H1 (cell line): ENCODE measurements at regions not wholly inside any gene's neighbourhood (a gene's known extent, or its start where the extent isn't known, plus 50 kb on each side); places are given as distances from the start of the nearest gene placed in this dataset.

Experiments used
- CEBPB ChIP-seq: IDR thresholded peaks from 2 replicates; pipeline ENCODE4 v1.6.1; 2012; ENCODE audit warnings: low read depth, low read length
- EP300 ChIP-seq, 2 experiments: IDR thresholded peaks; 1 replicate in 1 of 2; 2 replicates in 1 of 2; pipeline ENCODE4 v1.6.1; 2011 to 2012; ENCODE audit warnings: low read depth in 2 of 2, low read length in 2 of 2, mild to moderate bottlenecking in 2 of 2, borderline replicate concordance in 1 of 2, inconsistent platforms in 1 of 2, moderate library complexity in 1 of 2
- GABPA ChIP-seq: IDR thresholded peaks from 2 replicates; pipeline ENCODE4 v1.6.1; 2011; ENCODE audit warnings: mild to moderate bottlenecking, low read length, moderate library complexity, borderline replicate concordance; ENCODE audit not compliant: insufficient read depth
- POLR2AphosphoS5 ChIP-seq: IDR thresholded peaks from 2 replicates; pipeline ENCODE4 v1.6.1; 2011; ENCODE audit warnings: low read depth, low read length
- TAF1 ChIP-seq: IDR thresholded peaks from 2 replicates; pipeline ENCODE4 v1.6.1; 2011; ENCODE audit warnings: mild to moderate bottlenecking, low read depth, low read length
- TEAD4 ChIP-seq: IDR thresholded peaks from 2 replicates; pipeline ENCODE4 v1.6.1; 2012; ENCODE audit warnings: low read depth, low read length, inconsistent platforms, mixed read lengths
- TF ChIP-seq, protein P1 (sequence below), 3 experiments: IDR thresholded peaks; 1 replicate in 2 of 3; 2 replicates in 1 of 3; pipeline versions ENCODE4 v1.5.1 to v1.6.1; 2011; ENCODE audit warnings: low read length in 3 of 3, mild to moderate bottlenecking in 3 of 3, inconsistent platforms in 2 of 3, low read depth in 1 of 3, moderate library complexity in 1 of 3; ENCODE audit not compliant: insufficient read depth in 1 of 3; ENCODE audit errors: control extremely low read depth in 1 of 3
- TF ChIP-seq, protein P2 (sequence below): IDR thresholded peaks from 2 replicates; pipeline ENCODE4 v1.6.1; 2012; ENCODE audit warnings: low read length, inconsistent platforms

DNA sequence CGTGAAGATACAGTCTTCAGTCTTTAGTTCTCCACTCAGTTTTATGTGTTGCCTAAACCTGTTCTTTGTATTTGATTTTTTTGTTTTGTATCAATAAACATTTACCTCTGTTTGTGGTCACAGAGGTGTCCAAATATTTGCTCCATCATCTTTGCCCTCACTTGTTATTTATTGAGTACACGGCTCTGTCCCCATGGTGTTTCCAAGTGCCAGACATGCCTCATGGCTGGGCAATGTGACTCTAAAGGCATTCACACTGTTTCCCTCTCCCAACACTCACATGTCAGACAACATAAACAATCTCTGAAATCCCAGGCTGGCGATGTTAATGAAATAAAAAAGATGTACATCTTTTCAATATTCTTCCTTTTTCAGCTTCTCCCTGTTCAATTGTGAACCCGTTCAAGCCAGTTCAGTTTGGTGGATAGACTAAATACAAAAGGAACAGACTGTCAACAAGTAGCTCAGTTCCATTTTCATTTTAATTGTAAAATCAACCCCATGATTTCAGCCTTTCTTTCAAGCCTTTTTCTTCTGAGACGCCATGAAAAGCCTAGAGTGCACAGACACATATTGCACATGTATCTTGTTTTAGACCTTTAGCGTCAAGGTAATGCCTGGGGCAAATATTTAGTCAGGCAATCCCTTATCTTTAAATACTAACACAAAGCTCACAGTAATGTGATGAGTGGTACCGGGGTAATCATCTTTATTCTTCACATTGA, 680.7 kb downstream of the GALC start:
- TF ChIP-seq CEBPB (no peak), TEAD4 (no peak), GABPA (no peak), POLR2AphosphoS5 (no peak), EP300 (IDR thresholded peaks at IDR 0.05; ENCODE audit: borderline replicate concordance in 1 of 2, low read depth in 2 of 2, low read length in 2 of 2) (no peak), TAF1 (no peak)
- TF ChIP-seq, protein P1, sequence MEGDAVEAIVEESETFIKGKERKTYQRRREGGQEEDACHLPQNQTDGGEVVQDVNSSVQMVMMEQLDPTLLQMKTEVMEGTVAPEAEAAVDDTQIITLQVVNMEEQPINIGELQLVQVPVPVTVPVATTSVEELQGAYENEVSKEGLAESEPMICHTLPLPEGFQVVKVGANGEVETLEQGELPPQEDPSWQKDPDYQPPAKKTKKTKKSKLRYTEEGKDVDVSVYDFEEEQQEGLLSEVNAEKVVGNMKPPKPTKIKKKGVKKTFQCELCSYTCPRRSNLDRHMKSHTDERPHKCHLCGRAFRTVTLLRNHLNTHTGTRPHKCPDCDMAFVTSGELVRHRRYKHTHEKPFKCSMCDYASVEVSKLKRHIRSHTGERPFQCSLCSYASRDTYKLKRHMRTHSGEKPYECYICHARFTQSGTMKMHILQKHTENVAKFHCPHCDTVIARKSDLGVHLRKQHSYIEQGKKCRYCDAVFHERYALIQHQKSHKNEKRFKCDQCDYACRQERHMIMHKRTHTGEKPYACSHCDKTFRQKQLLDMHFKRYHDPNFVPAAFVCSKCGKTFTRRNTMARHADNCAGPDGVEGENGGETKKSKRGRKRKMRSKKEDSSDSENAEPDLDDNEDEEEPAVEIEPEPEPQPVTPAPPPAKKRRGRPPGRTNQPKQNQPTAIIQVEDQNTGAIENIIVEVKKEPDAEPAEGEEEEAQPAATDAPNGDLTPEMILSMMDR (IDR thresholded peaks at IDR 0.05; ENCODE audit: control extremely low read depth in 1 of 3, insufficient read depth in 1 of 3, low read depth in 1 of 3, low read length in 3 of 3), result no peak
- TF ChIP-seq, protein P2, sequence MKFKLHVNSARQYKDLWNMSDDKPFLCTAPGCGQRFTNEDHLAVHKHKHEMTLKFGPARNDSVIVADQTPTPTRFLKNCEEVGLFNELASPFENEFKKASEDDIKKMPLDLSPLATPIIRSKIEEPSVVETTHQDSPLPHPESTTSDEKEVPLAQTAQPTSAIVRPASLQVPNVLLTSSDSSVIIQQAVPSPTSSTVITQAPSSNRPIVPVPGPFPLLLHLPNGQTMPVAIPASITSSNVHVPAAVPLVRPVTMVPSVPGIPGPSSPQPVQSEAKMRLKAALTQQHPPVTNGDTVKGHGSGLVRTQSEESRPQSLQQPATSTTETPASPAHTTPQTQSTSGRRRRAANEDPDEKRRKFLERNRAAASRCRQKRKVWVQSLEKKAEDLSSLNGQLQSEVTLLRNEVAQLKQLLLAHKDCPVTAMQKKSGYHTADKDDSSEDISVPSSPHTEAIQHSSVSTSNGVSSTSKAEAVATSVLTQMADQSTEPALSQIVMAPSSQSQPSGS, result no peak
